ENCODE measurements at regions not wholly inside any gene's neighbourhood (a gene's known extent, or its start where the extent isn't known, plus 50 kb on each side); places are given as distances from the start of the nearest gene placed in this dataset.

- Histone ChIP-seq H3K9me3 (ENCODE audit: low read length) (no peaks in the 10 kb centered on the region), H4K20me1 (ENCODE audit: insufficient read depth) (no peaks in the 10 kb centered on the region), H3K4me2 (ENCODE audit: low read length) (no peak overlapping the region), H3K4me3 (ENCODE audit: low read length) (no peak overlapping the region), H2AFZ (ENCODE audit: low read depth, low read length) (no peak overlapping the region), H3K27me3 (ENCODE audit: insufficient read depth, low read depth, low read length) (no peaks in the 10 kb centered on the region), H3K36me3 (ENCODE audit: insufficient read depth, low read length) (no peaks in the 10 kb centered on the region), H3F3A (ENCODE audit: insufficient read depth, low read length, poor library complexity, severe bottlenecking) (no peaks in the 10 kb centered on the region), H3K9ac (ENCODE audit: low read length) (no peak overlapping the region), H3K9me2 (ENCODE audit: insufficient read depth, low read length) (no peaks in the 10 kb centered on the region), H3K79me2 (replicated peaks; ENCODE audit: insufficient read depth, low read length) (no peaks in the 10 kb centered on the region), H3K27ac (ENCODE audit: low read length) (no peak overlapping the region)
- no peak for TF ChIP-seq EP300 (conservative IDR thresholded peaks at IDR 0.05; ENCODE audit: poor library complexity, severe bottlenecking)
- TF ChIP-seq, protein P1, sequence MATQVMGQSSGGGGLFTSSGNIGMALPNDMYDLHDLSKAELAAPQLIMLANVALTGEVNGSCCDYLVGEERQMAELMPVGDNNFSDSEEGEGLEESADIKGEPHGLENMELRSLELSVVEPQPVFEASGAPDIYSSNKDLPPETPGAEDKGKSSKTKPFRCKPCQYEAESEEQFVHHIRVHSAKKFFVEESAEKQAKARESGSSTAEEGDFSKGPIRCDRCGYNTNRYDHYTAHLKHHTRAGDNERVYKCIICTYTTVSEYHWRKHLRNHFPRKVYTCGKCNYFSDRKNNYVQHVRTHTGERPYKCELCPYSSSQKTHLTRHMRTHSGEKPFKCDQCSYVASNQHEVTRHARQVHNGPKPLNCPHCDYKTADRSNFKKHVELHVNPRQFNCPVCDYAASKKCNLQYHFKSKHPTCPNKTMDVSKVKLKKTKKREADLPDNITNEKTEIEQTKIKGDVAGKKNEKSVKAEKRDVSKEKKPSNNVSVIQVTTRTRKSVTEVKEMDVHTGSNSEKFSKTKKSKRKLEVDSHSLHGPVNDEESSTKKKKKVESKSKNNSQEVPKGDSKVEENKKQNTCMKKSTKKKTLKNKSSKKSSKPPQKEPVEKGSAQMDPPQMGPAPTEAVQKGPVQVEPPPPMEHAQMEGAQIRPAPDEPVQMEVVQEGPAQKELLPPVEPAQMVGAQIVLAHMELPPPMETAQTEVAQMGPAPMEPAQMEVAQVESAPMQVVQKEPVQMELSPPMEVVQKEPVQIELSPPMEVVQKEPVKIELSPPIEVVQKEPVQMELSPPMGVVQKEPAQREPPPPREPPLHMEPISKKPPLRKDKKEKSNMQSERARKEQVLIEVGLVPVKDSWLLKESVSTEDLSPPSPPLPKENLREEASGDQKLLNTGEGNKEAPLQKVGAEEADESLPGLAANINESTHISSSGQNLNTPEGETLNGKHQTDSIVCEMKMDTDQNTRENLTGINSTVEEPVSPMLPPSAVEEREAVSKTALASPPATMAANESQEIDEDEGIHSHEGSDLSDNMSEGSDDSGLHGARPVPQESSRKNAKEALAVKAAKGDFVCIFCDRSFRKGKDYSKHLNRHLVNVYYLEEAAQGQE (IDR thresholded peaks at IDR 0.05; ENCODE audit: borderline replicate concordance): no peak
- TF ChIP-seq EZH2 (IDR thresholded peaks at IDR 0.05; ENCODE audit: borderline replicate concordance, insufficient read depth, low read length, poor library complexity, severe bottlenecking): no peak
- no peak for TF ChIP-seq TAF1 (IDR thresholded peaks at IDR 0.05; ENCODE audit: low read depth)
- no peak for TF ChIP-seq SMC3 (conservative IDR thresholded peaks at IDR 0.05; ENCODE audit: poor library complexity)
- TF ChIP-seq MXI1 (conservative IDR thresholded peaks at IDR 0.05; ENCODE audit: poor library complexity, severe bottlenecking): no peak
These were observed 84.0 kb upstream of the ARAP3 start for GRCh38 chr5:141765896-141766551.

DNA sequence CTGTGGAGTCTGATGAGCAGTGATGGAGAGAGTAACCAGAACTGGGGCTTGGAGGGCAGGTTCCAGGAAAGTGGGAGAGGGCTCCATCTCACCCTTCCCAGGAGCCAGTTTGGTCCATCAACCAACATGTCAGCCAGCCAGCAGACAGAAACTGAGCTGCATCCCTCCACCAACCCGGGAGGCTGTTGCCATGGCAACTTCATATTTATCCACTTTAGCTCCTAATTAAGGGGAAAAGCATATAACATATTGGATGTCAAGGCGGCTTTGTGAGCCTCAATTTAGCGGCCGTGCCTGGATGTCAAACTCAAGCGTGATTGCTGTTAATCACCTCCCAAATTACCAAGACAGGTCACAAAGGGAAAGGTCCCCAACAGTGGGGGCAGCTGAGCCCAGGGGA lies 81.5 kb upstream of the ARAP3 start:
- Histone ChIP-seq H2AFZ (ENCODE audit: low read depth, low read length) (no peak overlapping the region), H3K4me3 (ENCODE audit: low read length) (peak overlapping the region; percentile 47), H3K4me2 (ENCODE audit: low read length) (no peak overlapping the region), H3K9me3 (ENCODE audit: low read length) (no peaks in the 10 kb centered on the region), H3K79me2 (replicated peaks; ENCODE audit: insufficient read depth, low read length) (no peaks in the 10 kb centered on the region), H3K9ac (ENCODE audit: low read length) (peak overlapping the region; percentile 6), H3K9me2 (ENCODE audit: insufficient read depth, low read length) (no peaks in the 10 kb centered on the region), H3K27ac (ENCODE audit: low read length) (peak overlapping the region; percentile 70), H3K27me3 (ENCODE audit: insufficient read depth, low read depth, low read length) (no peaks in the 10 kb centered on the region), H4K20me1 (ENCODE audit: insufficient read depth) (no peaks in the 10 kb centered on the region), H3F3A (ENCODE audit: insufficient read depth, low read length, poor library complexity, severe bottlenecking) (no peaks in the 10 kb centered on the region), H3K36me3 (ENCODE audit: insufficient read depth, low read length) (no peaks in the 10 kb centered on the region)
- TF ChIP-seq EP300 (conservative IDR thresholded peaks at IDR 0.05; ENCODE audit: poor library complexity, severe bottlenecking) (no peak), POLR2AphosphoS5 (IDR thresholded peaks at IDR 0.05) (peak; percentile 32)

DNA sequence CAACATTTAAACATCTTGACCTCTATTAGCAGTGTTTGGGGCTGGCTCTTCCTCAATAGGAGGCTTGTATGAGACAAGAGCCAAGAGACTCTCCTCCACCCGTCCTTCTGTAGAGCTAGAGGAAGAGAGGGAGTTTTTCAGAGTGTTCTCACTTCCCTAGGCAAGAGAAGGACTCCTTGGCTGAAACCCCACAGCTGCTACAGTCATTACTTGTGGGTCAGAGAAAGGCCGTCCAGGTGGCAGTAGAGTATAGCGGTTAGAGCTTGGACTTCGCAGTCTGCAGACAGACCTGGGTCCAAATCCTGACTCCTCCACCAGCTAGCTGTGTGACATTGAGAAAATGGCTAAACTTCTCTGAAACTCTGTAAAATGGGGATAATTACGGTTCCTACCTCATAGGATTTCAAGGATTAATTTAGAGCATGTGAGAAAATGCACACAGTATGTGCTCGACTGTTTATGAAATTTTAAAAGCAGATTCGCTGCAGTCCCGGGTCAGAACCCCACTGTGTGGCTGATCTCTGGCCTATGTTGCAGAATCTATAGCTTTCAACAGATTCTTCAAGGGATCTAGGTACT lies 80.8 kb upstream of the ARAP3 start:
- H3K36me3 ChIP-seq (ENCODE audit: insufficient read depth, low read length): no peaks in the 10 kb centered on the region
- no peaks in the 10 kb centered on the region for H3K79me2 ChIP-seq (replicated peaks; ENCODE audit: insufficient read depth, low read length)
- H3K27ac ChIP-seq (ENCODE audit: low read length): peak overlapping the region; percentile 70
- peak overlapping the region; percentile 47 for H3K4me3 ChIP-seq (ENCODE audit: low read length)
- H3F3A ChIP-seq (ENCODE audit: insufficient read depth, low read length, poor library complexity, severe bottlenecking): no peaks in the 10 kb centered on the region
- H3K27me3 ChIP-seq (ENCODE audit: insufficient read depth, low read depth, low read length): no peaks in the 10 kb centered on the region
- H3K9ac ChIP-seq (ENCODE audit: low read length): no peak overlapping the region
- no peaks in the 10 kb centered on the region for H4K20me1 ChIP-seq (ENCODE audit: insufficient read depth)
- no peaks in the 10 kb centered on the region for H3K9me3 ChIP-seq (ENCODE audit: low read length)
- no peaks in the 10 kb centered on the region for H3K9me2 ChIP-seq (ENCODE audit: insufficient read depth, low read length)
- TF ChIP-seq SMC3 (conservative IDR thresholded peaks at IDR 0.05; ENCODE audit: poor library complexity): no peak
- no peak for TF ChIP-seq RAD21 (conservative IDR thresholded peaks at IDR 0.05)
- TF ChIP-seq, protein P1 (IDR thresholded peaks at IDR 0.05; ENCODE audit: borderline replicate concordance): no peak
- TF ChIP-seq EZH2 (IDR thresholded peaks at IDR 0.05; ENCODE audit: borderline replicate concordance, insufficient read depth, low read length, poor library complexity, severe bottlenecking): no peak
- TF ChIP-seq EP300 (conservative IDR thresholded peaks at IDR 0.05; ENCODE audit: poor library complexity, severe bottlenecking): no peak
- TF ChIP-seq, protein P2, sequence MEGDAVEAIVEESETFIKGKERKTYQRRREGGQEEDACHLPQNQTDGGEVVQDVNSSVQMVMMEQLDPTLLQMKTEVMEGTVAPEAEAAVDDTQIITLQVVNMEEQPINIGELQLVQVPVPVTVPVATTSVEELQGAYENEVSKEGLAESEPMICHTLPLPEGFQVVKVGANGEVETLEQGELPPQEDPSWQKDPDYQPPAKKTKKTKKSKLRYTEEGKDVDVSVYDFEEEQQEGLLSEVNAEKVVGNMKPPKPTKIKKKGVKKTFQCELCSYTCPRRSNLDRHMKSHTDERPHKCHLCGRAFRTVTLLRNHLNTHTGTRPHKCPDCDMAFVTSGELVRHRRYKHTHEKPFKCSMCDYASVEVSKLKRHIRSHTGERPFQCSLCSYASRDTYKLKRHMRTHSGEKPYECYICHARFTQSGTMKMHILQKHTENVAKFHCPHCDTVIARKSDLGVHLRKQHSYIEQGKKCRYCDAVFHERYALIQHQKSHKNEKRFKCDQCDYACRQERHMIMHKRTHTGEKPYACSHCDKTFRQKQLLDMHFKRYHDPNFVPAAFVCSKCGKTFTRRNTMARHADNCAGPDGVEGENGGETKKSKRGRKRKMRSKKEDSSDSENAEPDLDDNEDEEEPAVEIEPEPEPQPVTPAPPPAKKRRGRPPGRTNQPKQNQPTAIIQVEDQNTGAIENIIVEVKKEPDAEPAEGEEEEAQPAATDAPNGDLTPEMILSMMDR (IDR thresholded peaks at IDR 0.05; ENCODE audit: poor library complexity, severe bottlenecking): no peak
- TF ChIP-seq POLR2AphosphoS5 (IDR thresholded peaks at IDR 0.05): no peak
- TF ChIP-seq MXI1 (conservative IDR thresholded peaks at IDR 0.05; ENCODE audit: poor library complexity, severe bottlenecking): no peak
- H3K4me2 ChIP-seq (ENCODE audit: low read length): no peak overlapping the region
- H2AFZ ChIP-seq (ENCODE audit: low read depth, low read length): no peak overlapping the region

All from neural cell (in vitro differentiated cells).